RKO (cell line): ENCODE measurements at regions not wholly inside any gene's neighbourhood (a gene's known extent, or its start where the extent isn't known, plus 50 kb on each side); places are given as distances from the start of the nearest gene placed in this dataset.

Source experiments
- DNase-seq: peaks from one replicate; pipeline ENCODE4 v3.0.0-alpha.2; 2016; ENCODE audit warnings: low spot score

DNA sequence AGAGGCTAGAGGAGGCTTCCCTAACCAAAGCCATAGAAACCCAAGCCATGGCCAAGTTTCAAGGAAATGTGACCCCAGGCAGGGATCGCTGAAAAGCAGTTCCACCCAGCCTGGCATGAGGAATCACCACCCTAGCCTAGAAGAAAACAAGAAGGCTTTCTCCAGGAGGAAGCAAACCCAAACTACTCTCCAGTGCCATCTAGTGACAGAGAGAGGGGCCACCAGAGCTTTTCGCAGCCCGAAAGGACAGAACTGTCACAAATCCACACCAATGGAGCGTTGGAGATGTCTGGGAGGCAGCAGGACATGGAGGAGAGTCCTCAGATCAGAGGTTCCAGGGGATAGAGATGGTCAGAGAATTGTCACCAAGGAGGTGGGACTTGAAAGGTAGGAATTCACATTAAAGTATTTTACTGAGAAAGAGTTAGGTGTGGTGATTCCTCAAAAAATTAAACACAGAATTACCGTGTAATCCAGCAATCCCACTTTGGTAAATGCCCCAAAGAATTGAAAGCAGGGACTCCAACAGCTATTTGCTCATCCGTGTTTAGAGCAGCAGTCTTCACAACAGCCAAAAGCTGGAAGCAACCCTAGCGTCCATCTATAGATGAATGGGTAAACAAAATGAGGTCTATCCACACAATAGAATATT lies 67.3 kb upstream of the NUP50 start:
- DNase-seq: peak; percentile 63

DNA sequence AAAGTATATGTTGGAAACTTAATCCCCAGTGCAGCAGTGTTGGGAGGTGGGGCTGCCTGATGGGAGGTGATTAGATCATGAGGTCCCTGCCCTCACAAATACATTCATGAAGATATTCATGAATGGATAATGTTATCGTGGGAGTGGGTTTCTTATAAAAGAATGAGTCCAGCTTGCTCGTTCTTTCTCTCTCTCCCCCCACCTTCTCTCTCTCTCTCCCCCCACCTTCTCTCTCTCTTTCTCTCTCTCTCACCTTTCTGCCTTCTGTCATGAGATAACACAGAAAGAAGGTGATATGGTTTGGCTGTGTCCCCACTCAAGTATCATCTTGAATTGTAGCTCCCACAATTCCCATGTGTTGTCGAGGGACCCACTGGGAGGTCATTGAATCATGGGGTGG lies 66.7 kb upstream of the NUP50 start:
- DNase-seq: no peak

DNA sequence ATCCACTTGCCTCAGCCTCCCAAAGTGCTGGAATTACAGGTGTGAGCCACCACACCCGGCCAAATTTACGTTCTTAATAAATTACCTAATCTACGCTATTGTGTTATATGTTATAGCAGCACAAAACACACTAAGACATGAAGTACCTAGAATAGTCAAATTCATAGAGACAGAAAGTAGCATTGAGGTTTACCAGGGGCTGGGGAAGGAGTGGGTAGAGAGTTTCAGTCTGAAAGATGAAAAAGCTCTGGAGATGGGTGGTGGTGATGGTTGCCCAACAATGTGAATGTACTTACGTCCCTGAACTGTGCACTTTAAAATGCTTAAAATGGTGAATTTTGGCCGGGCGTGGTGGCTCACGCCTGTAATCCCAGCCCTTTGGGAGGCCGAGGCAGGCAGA lies 65.7 kb upstream of the NUP50 start:
- DNase-seq: no peak

DNA sequence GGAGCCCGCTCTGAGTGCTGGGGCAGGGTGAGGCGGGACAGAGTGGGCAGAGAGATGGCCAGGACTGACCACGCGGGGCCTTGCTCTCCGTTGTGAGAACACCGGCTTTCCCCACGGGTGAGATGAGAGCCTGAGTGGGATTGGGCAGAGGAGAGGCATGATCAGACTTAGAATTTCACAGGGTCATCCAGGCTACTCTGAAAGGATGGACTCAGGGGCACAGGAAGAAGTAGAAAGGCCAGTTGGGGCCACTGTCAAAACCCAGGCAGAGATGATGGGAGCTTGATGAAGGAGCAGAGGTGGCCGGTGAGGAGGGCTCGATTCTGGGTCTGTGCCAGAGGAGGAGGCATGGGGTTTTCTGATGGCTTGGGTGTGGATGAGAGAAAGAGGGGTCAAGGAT lies 63.8 kb upstream of the NUP50 start:
- DNase-seq: no peak

DNA sequence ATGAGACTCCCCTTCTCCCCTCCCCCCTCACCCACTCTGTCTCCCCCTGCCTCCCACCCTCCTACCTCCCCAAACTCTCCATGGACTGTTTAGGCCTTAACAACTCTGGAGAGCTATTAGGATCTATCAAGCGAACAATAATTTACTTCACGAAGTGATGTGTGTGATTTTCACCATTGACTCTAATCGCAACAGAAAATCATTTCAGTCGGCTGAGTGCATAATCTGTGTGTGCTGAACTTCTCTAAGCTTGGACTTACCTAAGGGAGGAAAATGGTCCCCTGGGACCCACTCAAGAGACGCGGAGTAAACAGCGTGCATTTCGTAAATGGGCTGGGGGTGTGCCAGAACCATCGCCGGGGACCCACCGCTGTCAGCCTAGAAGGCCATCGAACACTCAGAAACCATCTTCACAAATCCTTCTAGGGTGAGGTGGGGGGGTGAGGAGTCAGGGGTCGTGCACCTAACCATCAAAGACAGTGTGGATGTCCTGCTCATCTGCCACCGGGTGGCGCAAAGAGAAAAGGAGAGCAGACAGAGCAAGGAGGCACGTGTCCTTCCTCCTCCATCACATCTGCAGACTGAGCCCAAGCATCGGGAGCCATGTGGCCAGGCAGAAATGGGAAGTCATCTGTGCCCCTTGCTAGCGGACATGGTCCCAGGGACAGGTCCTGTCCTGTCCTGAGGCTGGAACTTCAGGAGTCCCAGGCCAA lies 62.1 kb upstream of the NUP50 start:
- DNase-seq: peak; percentile 41

DNA sequence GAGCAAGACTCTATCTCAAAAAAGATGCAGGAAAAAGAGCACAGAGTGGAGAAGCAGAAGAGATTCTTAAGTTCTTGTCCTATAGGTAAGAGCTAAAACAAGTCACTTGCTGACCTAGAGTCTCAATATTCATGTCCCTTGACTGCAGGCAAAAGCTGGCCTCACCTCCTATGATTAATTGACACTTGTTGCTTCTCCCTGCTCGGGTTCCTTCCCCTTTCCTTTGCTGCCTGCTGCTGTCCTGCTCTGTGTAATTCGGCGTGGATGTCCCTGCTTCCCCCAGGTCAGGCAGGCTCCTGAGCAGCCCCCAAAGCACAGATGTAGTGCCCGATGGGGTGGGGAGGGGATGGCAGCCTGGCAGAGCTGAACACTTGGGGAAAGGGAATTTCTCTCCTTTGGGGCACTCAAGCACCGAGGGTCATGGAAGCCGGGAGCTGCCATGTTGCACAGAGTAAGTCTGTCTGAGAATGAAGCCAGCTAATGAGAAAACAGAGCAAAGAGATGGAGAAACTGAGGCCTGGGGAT lies 60.8 kb upstream of the NUP50 start:
- DNase-seq: no peak

DNA sequence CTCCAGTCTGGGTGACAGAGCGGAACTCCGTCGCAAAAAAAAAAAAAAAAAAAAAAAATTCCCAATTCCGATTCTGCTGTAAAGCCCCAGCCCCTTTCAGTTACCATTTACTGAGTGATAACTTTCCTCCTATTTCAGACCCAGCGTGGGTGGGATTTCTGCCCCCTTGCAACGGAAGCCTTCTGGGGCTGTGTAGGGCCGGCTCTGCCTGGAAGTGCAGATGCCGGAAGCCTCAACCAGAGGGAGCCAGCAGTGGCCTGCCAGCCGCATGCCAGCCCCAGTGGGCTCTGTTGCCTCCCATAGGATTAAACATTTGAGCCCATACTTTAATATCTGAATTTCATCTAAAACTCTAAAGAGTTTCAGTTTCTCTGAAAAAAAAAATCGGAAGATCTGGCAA lies 60.0 kb upstream of the NUP50 start:
- DNase-seq: no peak

DNA sequence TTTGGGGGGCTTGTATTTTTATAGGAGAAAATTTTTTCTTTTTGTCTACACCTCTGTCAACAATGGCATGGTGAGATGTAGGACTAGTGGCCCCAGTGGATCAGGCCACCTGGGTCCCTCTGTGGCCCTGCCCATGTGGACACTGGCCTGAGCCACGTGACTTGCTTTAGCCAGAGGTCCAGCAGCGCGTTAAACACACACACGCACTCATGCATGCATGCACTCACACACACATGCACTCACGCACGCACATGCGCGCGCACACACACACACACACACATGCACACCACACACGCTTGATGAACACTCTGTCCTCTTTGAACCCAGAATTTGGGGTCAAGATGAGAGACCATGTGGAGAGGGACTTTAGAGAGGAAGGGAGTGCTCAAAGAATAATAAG lies 59.4 kb upstream of the NUP50 start:
- DNase-seq: no peak

DNA sequence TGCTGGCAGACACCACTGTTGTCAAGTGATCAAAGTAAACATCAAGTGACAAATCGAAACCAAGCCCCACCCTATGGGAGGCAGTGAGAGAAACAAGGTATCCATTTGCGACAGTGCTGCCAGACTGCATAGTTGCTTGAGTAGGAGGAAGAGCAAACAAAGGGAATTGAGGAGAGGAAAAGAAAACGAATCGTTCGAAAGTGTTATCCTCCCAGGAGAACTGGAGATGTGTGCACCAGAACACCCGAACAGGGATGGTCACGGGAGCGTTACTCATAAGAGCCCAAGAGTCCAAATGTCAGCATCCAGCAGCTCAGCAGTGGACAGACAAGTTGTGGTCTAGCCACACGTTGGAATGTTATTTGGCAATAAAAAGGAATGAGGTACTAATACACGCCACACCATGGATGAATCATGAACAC lies 58.4 kb upstream of the NUP50 start:
- peak; percentile 39 for DNase-seq

DNA sequence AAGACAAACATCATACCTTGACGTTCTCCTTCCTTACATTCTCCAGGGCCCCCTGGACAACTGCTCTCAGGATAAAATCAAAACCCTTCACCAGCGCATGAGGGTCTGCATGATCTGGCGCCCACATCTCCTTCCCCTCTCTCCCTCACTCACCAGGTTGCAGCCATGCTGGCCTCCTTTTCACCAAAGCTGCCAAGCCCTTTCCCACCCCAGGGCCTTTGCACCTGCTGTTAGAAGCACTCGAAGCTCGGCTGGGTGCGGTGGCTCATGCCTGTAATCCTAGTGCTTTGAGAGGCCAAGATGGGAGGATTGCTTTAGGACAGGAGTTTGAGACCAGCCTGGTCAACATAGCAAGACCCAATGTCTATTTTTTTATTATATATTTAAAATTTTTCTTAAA lies 56.1 kb upstream of the NUP50 start:
- no peak for DNase-seq

DNA sequence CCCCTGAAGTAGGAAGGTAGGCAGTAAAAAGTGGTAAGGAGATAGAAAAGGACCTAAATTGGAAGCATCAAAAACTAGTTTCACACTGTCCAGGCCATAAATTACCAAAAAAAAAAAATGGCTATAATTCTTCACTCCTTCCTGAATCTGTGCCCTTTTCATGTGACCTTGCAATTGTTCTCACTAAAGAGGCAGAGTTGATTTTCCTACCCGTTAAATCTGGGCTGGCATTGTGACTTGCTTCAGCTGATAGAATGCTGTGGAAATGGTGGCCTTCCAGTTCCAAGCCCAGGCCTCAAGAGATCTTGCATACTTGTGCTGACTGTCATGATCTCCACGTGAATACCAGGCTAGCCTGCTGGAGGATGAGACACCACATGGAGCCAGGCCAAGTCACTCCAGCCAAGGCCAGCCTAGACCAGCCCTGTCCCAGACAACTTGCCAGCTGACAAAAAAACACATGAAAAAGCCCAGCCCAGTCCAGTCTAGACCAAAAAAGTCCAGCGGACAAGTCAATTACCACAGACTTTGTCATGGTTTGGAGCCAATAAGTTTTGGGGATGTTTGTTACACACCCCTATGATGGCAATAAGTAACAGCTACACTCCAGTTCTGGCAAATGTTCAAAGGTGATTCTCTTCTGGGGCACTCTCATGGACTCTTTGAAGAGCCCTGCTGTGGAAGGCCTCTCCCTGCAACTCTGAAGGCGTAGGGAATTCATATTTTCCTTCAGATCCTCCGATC lies 51.4 kb upstream of the NUP50 start:
- DNase-seq: peak; percentile 39
